SK-N-SH treated with all-trans-retinoic acid at 6 μM for 48 hours (cell line): ENCODE measurements at regions not wholly inside any gene's neighbourhood (a gene's known extent, or its start where the extent isn't known, plus 50 kb on each side); places are given as distances from the start of the nearest gene placed in this dataset.

Experiments
- CREB5 ChIP-seq: fragments of 250-450 bp; sonication (Bioruptor Pico); IDR thresholded peaks from 2 replicates; pipeline ENCODE4 v1.5.1; 2020; ENCODE audit warnings: low read depth, mild to moderate bottlenecking, moderate library complexity
- ESRRG ChIP-seq: fragments of 250-450 bp; sonication (Bioruptor Pico); IDR thresholded peaks from 2 replicates; pipeline ENCODE4 v1.6.1; 2021; ENCODE audit warnings: mild to moderate bottlenecking
- POU6F1 ChIP-seq: fragments of 250-450 bp; sonication (Bioruptor Pico); IDR thresholded peaks from 2 replicates; pipeline ENCODE4 v1.8.0; 2021; ENCODE audit warnings: low read depth, mild to moderate bottlenecking, moderate library complexity, borderline replicate concordance
- ZC3H10 ChIP-seq: fragments of 250-450 bp; sonication (Bioruptor Pico); IDR thresholded peaks from 2 replicates; pipeline ENCODE4 v1.5.1; 2021; ENCODE audit warnings: mild to moderate bottlenecking, moderate library complexity
- ZFP3 ChIP-seq: fragments of 250-450 bp; sonication (Bioruptor Pico); IDR thresholded peaks from 2 replicates; pipeline ENCODE4 v1.5.0; 2020; ENCODE audit warnings: mild to moderate bottlenecking, moderate library complexity
- ZFP30 ChIP-seq: fragments of 450-650 bp; formaldehyde crosslinking; IDR thresholded peaks from 2 replicates; pipeline ENCODE4 v1.5.0; 2022; ENCODE audit warnings: mild to moderate bottlenecking, moderate library complexity
- ZNF565 ChIP-seq: fragments of 450-650 bp; formaldehyde crosslinking; conservative IDR thresholded peaks from 2 replicates; pipeline ENCODE4 v1.5.0; 2020; ENCODE audit warnings: low read depth, mild to moderate bottlenecking, moderate library complexity
- ZNF8 ChIP-seq: fragments of 450-650 bp; formaldehyde crosslinking; IDR thresholded peaks from 2 replicates; pipeline ENCODE4 v1.5.0; 2020; ENCODE audit warnings: mild to moderate bottlenecking, moderate library complexity
- TF ChIP-seq, protein P1 (sequence below): fragments of 250-450 bp; sonication (Bioruptor Pico); IDR thresholded peaks from 2 replicates; pipeline ENCODE4 v1.8.0; 2020; ENCODE audit warnings: mild to moderate bottlenecking, moderate library complexity, borderline replicate concordance

- TF ChIP-seq ESRRG (CRISPR knock-in tag) = no peak
- TF ChIP-seq, protein P1, sequence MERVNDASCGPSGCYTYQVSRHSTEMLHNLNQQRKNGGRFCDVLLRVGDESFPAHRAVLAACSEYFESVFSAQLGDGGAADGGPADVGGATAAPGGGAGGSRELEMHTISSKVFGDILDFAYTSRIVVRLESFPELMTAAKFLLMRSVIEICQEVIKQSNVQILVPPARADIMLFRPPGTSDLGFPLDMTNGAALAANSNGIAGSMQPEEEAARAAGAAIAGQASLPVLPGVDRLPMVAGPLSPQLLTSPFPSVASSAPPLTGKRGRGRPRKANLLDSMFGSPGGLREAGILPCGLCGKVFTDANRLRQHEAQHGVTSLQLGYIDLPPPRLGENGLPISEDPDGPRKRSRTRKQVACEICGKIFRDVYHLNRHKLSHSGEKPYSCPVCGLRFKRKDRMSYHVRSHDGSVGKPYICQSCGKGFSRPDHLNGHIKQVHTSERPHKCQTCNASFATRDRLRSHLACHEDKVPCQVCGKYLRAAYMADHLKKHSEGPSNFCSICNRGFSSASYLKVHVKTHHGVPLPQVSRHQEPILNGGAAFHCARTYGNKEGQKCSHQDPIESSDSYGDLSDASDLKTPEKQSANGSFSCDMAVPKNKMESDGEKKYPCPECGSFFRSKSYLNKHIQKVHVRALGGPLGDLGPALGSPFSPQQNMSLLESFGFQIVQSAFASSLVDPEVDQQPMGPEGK (CRISPR knock-in tag) = no peak
- TF ChIP-seq ZC3H10 (CRISPR knock-in tag) = no peak
- TF ChIP-seq ZNF565 (CRISPR knock-in tag) = no peak
- no peak for TF ChIP-seq ZFP30
- no peak for TF ChIP-seq ZNF8 (CRISPR knock-in tag)
- no peak for TF ChIP-seq POU6F1
- TF ChIP-seq ZFP3 (CRISPR knock-in tag) = no peak
- no peak for TF ChIP-seq CREB5 (CRISPR knock-in tag)
Measured at GRCh38 chr4:176897226-176897625, 104.5 kb upstream of the VEGFC start.
